SK-MEL-5 (cell line): ENCODE measurements at regions not wholly inside any gene's neighbourhood (a gene's known extent, or its start where the extent isn't known, plus 50 kb on each side); places are given as distances from the start of the nearest gene placed in this dataset.
"Not testable (repeated sequence)": the region's sequence is repeated elsewhere in the genome, so short reads cannot be mapped to it uniquely, and the experiment has no call there.

Experiments
- DNase-seq: peaks from one replicate; pipeline ENCODE4 v3.0.0-alpha.2; 2016; ENCODE audit warnings: low read depth, low spot score
- in situ Hi-C: cut with HindIII; loops from 2 replicates; pipeline ENCODE4 v1.10.0; 2016; ENCODE audit warnings: low sequenced_read_pairs, high pct_unique_total_duplicates, low pct_unique_long_range_greater_than_20kb

DNA sequence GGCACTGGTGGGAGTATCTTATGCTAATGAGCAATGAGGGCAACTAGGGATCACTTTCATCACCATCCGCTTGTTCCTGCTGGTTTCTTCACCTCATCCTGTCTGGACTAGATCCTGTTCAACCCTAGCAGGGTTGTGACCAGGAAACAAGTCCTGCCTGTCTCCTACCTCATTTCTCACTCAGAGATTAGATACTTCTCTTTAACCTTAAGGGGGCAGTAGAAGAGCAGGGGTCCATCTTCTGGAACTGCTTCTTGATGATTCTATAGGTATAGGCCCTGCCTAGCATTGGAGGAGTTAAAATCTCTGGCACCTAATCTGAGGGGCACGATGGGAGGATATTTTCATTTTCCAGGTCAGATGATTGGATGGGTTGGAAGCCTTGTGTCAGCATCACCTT, 415.5 kb downstream of the TGIF2LX start:
- peak; percentile 16 for DNase-seq
- in situ Hi-C loops = not testable (repeated sequence)

DNA sequence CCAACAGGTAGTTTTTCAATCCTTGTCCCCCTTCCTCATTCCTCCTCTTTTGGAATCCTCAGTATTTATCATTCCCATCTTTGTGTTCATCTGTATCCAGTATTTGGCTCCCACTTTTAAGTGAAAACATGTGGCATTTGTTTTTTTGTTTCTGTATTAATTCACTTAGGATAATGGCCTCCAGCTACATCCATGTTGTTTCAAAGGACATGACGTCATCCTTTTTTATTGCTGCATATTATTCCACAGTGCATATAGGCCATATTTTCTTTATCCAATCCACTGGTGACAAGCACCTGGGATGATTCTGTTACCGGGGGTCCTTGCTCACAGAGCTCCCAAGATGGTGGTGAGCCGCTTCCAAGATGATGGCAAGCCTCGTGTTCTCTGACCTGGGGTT, 447.9 kb downstream of the TGIF2LX start:
- in situ Hi-C loops = not testable (repeated sequence)

DNA sequence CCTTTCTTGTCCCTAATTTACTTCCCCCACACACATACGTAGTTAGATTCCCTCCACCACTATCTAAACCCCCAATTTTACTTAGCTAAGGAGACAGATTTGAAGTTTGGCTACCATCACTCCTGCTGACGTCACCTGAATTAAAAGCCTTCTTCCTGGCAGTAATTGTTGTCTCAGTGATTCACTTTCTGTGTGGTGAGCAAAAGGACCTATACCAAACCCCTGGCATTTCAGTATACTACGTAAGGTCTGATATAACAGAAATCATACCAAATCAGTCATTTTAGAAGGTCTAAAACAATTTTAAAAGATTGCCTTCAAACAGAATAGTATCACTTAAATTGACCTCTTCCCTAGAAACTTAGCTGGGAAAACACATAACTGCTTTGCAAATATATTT, 476.3 kb downstream of the TGIF2LX start:
- DNase-seq, in situ Hi-C loops: not testable (repeated sequence)

More for the DNA sequence above, 447.9 kb downstream of the TGIF2LX start:
- DNase-seq = not testable (repeated sequence)

DNA sequence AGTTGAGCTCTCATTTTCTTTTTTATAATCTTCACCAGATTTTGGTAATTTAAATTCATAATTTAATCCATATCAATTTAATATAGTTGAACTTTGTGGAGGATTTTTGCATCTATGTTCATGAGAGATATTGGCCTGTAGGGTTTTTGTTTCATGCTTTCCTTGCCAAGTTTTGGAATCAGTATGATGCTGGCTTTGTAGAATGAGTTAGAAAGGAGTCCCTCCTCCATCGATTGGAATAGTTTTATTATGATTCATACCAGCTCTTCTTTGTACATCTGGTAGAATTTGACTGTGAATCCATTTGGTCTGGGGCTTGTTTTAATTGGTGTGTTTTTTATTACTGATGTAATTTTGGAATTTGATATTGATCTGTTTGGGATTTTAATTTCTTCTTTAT, 480.5 kb downstream of the TGIF2LX start:
- in situ Hi-C loops, DNase-seq: not testable (repeated sequence)

DNA sequence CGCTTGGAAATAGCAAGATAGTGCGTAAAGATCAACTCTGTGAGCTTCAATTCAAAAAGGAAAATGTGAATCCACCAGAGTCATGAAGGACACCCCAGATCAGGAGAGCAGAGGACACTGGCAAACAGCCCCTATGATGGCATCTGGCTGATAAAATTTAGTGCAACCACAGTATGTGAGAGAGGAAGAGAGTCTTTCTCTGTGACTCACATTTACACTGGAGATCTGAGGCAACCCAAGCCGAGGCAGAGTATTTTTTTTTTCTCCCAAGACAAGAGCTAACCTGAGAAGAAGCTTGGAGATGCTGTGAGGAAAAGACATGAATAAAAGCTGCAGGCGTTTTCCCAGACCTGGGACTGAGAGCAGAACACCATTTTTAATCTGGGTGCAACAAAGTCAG, 482.2 kb downstream of the TGIF2LX start:
- DNase-seq, in situ Hi-C loops: not testable (repeated sequence)

DNA sequence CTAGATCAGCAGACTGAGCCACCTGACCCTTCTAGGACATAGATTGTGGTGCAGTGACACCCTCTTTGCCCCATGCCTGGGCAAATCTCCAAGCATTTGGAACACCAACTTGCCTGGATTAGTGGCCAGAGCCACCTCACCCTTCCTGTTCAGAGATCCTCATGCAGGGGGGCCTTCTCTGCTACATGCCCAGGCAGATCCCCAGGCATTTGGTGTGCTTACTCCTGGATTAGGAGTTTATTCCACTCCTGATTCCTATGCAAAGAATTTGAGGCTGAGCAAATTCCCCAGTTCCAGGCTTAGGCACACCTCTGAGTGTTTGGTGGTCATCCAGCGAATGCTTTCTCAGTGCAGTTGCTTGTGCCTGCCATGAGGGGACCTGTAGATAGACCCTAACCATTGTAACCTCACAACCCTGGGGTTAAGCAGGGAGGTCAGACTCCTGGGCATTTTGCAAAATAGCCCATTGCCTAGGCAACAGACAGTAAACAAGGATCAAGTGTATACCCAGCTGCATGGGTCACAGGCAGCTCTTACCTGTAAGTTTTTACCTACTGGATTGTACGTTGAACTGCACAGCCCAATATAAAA, 483.2 kb downstream of the TGIF2LX start:
- DNase-seq, in situ Hi-C loops: not testable (repeated sequence)

DNA sequence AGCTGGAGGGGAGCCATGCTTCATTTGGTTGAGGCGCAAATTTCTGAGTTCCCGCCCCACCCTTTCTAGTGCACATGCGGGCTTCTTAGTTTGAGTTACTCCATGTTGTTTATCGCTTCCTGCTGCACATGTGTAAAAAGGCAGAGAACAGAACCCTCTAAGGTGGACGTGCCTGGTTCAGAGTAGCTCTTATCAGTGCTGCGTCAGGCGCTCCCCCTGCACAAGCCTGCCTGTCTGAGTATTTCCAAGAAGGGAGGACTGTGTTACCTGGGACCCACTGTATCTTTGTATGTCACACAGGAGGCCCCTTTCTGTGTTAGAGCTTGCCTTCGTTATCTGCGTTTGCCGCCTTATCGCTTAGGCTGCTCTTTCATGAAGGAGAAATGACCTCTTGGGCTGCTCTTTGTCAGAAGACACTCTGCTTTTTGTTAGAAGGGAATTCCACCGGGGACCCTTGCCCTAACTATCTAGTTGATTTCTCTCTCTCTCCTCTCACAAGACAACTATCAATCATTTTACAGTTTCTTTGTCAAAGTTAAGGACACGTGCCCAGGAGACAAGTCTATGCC, 532.1 kb downstream of the TGIF2LX start:
- in situ Hi-C loops, DNase-seq: not testable (repeated sequence)

DNA sequence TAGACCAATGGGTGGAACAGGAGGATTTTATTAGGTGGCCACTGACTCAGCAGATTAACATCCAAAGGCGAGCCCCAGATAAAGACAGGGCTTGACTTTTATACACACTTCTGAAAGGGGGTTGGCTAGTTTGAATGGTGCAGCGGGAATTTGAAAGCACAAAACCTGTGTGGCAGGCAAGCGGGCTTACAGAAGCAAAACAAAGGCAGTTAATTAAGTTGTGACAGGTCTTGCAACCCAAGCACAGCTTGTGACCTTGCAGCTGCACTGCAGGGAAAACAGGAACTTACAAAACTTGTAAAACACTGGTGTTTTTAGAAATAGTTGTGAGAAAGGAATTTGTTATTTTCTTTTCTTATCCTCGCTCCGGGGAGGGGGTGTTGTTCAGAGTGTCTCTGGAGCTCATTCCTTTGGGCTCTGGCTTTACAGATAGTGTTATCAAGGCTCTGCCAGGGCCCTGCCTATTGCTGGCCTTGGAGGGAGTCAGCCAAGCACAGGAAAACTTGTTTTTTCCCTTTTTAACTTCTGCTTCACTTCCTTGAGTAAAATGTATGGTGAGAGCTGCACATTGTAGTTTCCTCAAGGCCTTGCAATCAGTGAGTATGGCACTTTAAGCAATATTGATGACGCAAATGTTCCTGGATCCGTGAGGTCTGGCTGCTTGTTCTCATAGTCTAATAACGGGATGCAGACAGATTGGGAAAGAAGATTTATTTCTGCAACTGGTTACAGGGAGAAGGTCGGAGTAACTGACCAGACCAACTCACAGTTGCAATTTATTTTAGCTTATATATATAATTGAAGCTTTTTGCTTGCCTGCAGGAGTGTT, 536.6 kb downstream of the TGIF2LX start:
- DNase-seq, in situ Hi-C loops: not testable (repeated sequence)

DNA sequence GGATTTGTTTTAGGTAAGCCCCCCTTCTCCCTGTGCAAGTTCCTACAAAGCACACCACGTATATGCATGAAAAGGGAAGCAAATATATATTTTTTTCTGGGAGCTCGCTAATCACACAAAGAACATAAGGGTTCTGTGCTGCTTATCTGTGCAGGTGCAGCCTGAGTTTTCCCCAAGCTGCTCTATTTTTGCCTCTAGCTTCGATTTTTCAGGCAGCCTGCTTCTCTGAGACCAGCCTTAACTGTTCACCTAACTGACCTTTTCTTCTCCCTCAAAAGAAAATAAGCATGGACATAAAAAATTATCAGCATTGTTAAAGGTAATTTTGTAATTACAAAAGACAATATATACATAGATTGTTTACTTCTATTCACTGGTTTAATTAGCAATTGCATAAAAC, 552.7 kb downstream of the TGIF2LX start:
- DNase-seq, in situ Hi-C loops: not testable (repeated sequence)

DNA sequence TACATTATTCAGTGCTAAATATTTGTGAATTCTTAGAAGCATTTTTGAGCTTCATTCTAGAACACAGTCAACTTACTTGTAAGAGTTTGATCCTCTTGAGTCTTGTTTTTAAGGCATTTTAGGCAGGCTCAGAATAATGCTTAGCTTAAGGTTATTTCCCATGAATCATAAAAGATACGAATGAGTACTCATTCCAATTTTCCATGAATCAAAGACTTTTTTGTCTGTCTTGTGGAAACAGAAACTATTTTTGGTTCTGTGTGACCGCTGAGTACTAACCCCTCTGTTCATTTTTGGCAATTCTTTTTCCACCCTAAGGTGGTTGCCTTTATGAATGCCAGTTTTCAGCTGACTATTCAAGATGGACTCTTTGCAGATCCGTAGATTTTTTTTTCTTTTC, 563.7 kb downstream of the TGIF2LX start:
- DNase-seq = peak; percentile 71
- in situ Hi-C loops = not testable (repeated sequence)

DNA sequence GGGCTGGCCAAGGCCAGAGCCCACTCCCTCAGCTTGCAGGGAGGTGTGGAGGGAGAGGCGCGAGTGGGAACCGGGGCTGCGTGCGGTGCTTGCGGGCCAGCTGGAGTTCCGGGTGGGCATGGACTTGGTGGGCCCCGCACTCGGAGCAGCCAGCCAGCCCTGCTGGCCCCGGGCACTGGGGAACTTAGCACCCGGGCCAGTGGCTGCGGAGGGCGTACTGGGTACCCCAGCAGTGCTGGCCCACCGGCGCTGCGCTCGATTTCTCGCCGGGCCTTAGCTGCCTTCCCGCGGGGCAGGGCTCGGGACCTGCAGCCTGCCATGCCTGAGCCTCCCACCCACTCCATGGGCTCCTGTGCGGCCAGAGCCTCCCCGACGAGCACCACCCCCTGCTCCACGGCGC, 599.6 kb downstream of the TGIF2LX start:
- DNase-seq, in situ Hi-C loops: not testable (repeated sequence)

DNA sequence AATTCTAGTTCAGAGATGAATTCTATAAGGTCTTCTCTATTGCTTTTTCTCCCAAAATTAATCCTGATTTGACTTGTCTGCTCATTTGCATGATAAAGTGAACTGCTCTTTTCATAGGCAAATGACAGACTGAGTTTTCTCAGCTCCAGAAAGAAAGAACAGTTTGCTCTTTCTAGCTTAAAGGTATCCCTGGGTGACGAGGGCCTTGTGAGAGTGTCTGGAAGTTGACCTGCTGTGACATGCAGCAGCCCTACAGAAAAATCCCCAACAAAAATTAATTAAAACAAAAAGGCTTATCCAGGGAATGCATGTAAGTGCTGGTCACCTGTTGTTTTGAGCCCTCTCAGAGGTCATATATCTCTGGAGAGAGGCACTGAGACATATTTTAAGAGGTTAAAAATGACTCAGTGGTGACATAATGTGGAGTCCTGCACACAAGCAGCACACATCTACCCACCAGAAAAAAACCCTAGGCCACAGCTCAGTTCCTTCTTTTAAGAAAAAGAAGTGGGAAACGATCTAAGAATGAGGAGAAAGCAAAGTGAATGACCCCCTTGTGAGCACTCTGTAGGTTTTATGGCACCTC, 602.8 kb downstream of the TGIF2LX start:
- DNase-seq, in situ Hi-C loops: not testable (repeated sequence)
